OCI-LY3 (cell line): ENCODE measurements at regions not wholly inside any gene's neighbourhood (a gene's known extent, or its start where the extent isn't known, plus 50 kb on each side); places are given as distances from the start of the nearest gene placed in this dataset.

Experiments used
- H2AFZ ChIP-seq: fragments of 200-600, 300-600 bp; shearing (Covaris generic); 2 replicates; pipeline ENCODE4 v1.6.0; 2014; ENCODE audit warnings: antibody characterized with exemption, low read depth, low read length
- H3K27ac ChIP-seq: fragments of 200-600, 300-600 bp; sonication (generic); 2 replicates; pipeline ENCODE4 v1.5.1; 2014; ENCODE audit warnings: mild to moderate bottlenecking, low read length, moderate library complexity, mixed read lengths
- H3K27me3 ChIP-seq: fragments of 200-600, 300-600 bp; sonication (generic); 2 replicates; pipeline ENCODE4 v1.6.1; 2014; ENCODE audit warnings: low read depth, low read length, mixed read lengths
- H3K36me3 ChIP-seq: fragments of 200-600, 300-600 bp; sonication (generic); replicated peaks from 2 replicates; pipeline ENCODE3; 2014; ENCODE audit warnings: low read depth, low read length, mixed read lengths
- H3K4me1 ChIP-seq: fragments of 300-600, 200-600 bp; sonication (generic); 2 replicates; pipeline ENCODE4 v1.6.1; 2014; ENCODE audit warnings: low read length, mixed read lengths
- H3K4me2 ChIP-seq: fragments of 200-600, 300-600 bp; sonication (generic); 2 replicates; pipeline ENCODE4 v1.6.1; 2014; ENCODE audit warnings: low read length, mixed read lengths
- H3K4me3 ChIP-seq: fragments of 300-600, 200-600 bp; sonication (generic); 2 replicates; pipeline ENCODE4 v1.5.1; 2014; ENCODE audit warnings: antibody characterized with exemption, mild to moderate bottlenecking, low read length, moderate library complexity
- H3K79me2 ChIP-seq: fragments of 300-600, 200-600 bp; shearing (Covaris generic); 2 replicates; pipeline ENCODE4 v1.6.1; 2014; ENCODE audit warnings: mild to moderate bottlenecking, low read length, mixed read lengths
- H3K9ac ChIP-seq: fragments of 300-600, 200-600 bp; shearing (Covaris generic); 2 replicates; pipeline ENCODE4 v1.6.0; 2014; ENCODE audit warnings: mild to moderate bottlenecking, low read length, moderate library complexity
- H3K9me3 ChIP-seq: fragments of 200-600, 300-600 bp; shearing (Covaris generic); 2 replicates; pipeline ENCODE4 v1.6.1; 2014; ENCODE audit warnings: low read length, mixed read lengths; ENCODE audit not compliant: insufficient read depth
- H4K20me1 ChIP-seq: fragments of 200-600, 300-600 bp; sonication (generic); 2 replicates; pipeline ENCODE4 v1.6.1; 2016; ENCODE audit warnings: low read length, mixed read lengths; ENCODE audit not compliant: insufficient read depth
- EZH2phosphoT487 ChIP-seq: fragments of 200-600 bp; shearing (Covaris generic); IDR thresholded peaks from 2 replicates; pipeline ENCODE4 v1.6.1; 2018; ENCODE audit warnings: antibody characterized with exemption, mixed run types, low read depth
- TF ChIP-seq, protein P1 (sequence below): fragments of 200-600, 300-600 bp; sonication (generic); IDR thresholded peaks from 2 replicates; pipeline ENCODE4 v1.5.1; 2014; ENCODE audit warnings: antibody characterized with exemption, low read length, low read depth

DNA sequence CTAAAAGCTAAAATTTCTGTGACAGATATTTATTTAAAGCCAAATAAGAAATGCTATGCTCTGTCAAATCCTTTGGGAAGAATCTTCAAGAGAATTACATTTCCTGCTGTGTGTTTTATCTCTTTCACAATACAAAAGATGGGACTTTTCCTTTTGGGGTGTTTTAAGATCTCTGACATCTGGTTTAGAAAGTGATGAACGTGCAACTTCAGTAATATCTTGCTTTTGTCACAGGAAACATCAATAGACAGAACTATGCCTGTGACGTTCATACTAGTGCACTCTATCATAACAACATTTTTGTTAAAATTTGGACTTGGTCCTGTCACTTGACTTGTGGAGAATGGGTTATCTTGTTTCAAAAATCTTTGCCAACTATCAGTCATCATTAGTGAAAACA, 195.7 kb upstream of the KCNMB2 start:
- H3K27me3 ChIP-seq: no peaks in the 10 kb centered on the region
- H3K4me2 ChIP-seq: no peak overlapping the region
- no peak overlapping the region for H2AFZ ChIP-seq
- no peaks in the 10 kb centered on the region for H3K4me1 ChIP-seq
- H3K9ac ChIP-seq: no peak overlapping the region
- H3K27ac ChIP-seq: no peak overlapping the region
- H4K20me1 ChIP-seq: no peaks in the 10 kb centered on the region
- no peaks in the 10 kb centered on the region for H3K9me3 ChIP-seq
- TF ChIP-seq, protein P1, sequence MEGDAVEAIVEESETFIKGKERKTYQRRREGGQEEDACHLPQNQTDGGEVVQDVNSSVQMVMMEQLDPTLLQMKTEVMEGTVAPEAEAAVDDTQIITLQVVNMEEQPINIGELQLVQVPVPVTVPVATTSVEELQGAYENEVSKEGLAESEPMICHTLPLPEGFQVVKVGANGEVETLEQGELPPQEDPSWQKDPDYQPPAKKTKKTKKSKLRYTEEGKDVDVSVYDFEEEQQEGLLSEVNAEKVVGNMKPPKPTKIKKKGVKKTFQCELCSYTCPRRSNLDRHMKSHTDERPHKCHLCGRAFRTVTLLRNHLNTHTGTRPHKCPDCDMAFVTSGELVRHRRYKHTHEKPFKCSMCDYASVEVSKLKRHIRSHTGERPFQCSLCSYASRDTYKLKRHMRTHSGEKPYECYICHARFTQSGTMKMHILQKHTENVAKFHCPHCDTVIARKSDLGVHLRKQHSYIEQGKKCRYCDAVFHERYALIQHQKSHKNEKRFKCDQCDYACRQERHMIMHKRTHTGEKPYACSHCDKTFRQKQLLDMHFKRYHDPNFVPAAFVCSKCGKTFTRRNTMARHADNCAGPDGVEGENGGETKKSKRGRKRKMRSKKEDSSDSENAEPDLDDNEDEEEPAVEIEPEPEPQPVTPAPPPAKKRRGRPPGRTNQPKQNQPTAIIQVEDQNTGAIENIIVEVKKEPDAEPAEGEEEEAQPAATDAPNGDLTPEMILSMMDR: no peak
- no peaks in the 10 kb centered on the region for H3K79me2 ChIP-seq
- no peak overlapping the region for H3K4me3 ChIP-seq
- no peaks in the 10 kb centered on the region for H3K36me3 ChIP-seq

DNA sequence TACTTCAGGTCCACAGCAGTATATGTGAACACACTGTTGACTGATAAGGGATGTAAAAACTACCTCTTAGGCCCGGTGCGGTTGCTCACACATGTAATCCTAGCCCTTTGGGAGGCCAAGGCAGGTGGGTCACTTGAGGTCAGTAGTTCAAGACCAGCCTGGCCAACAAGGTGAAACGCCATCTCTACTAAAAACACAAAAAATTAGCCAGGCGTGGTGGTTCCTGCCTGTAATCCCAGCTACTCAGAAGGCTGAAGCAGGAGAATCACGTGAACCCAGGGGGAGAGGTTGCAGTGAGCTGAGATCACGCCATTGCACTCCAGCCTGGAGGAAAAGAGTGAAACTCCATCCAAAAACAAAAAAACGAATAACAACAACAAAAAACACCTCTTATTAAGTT, 194.6 kb upstream of the KCNMB2 start:
- Histone ChIP-seq H3K27ac (no peak overlapping the region), H3K27me3 (no peaks in the 10 kb centered on the region), H3K4me2 (no peak overlapping the region), H3K9ac (no peak overlapping the region), H4K20me1 (no peaks in the 10 kb centered on the region), H3K4me1 (no peaks in the 10 kb centered on the region), H3K79me2 (no peaks in the 10 kb centered on the region), H3K9me3 (no peaks in the 10 kb centered on the region), H2AFZ (no peak overlapping the region), H3K36me3 (no peaks in the 10 kb centered on the region), H3K4me3 (no peak overlapping the region)
- TF ChIP-seq EZH2phosphoT487: no peak
- TF ChIP-seq, protein P1: no peak

DNA sequence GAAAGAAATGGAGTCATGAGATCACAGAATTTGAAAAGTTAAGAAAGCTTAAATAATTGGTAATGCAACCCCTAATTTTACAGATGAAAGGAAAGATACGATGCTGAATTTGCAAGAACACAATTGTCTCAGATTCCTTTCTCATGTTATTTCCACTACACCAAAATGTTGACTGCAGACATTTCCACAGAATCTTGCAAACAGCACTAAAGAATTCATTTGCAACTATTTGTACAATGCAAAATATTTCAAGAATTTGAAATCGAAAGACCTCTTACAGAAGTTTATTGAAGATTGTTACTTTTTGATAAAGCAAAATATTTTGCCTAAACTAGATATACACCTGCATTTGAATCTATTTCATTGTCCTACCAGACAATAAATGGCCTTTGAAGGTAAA, 194.1 kb upstream of the KCNMB2 start:
- no peaks in the 10 kb centered on the region for H3K79me2 ChIP-seq
- no peak overlapping the region for H3K4me2 ChIP-seq
- H3K27me3 ChIP-seq: no peaks in the 10 kb centered on the region
- H3K36me3 ChIP-seq: no peaks in the 10 kb centered on the region
- no peaks in the 10 kb centered on the region for H3K9me3 ChIP-seq
- no peak overlapping the region for H3K27ac ChIP-seq
- no peaks in the 10 kb centered on the region for H3K4me1 ChIP-seq
- TF ChIP-seq, protein P1: no peak
- no peak for TF ChIP-seq EZH2phosphoT487
- H3K4me3 ChIP-seq: no peak overlapping the region
- no peak overlapping the region for H2AFZ ChIP-seq
- no peaks in the 10 kb centered on the region for H4K20me1 ChIP-seq
- H3K9ac ChIP-seq: no peak overlapping the region

DNA sequence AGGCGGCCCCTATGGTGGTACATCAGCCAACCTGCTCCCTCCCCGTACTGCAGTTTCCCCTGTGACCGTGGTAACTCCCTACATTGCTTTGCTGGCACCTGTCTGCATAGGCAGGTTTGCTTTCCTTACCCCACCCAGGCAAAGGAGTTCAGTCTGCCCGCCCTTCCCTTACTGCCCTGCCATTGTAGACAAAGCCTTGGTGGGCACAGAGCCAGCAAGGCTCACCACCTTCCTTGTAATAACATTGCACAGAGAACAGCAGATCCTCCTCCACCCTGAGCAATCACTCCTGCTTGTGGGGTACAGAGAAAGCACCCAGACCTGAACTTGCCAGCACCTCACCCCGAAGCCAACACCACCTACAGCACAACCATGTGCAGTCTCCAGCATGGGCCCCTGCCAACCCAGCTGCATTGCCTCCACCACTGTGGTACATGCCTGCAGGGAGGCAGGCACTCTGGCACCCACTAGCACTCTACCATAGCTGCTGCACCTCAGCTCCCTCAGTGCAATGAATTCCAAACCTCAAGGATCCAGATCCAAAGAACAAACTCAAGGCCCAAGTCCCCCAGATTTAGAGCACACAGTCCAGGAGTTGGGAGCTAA, 192.7 kb upstream of the KCNMB2 start:
- Histone ChIP-seq H3K4me2 (no peak overlapping the region), H2AFZ (no peak overlapping the region), H3K9ac (no peak overlapping the region), H3K4me3 (no peak overlapping the region), H3K36me3 (no peaks in the 10 kb centered on the region), H3K27ac (no peak overlapping the region), H3K9me3 (no peaks in the 10 kb centered on the region), H3K4me1 (no peaks in the 10 kb centered on the region), H3K79me2 (no peaks in the 10 kb centered on the region), H3K27me3 (no peaks in the 10 kb centered on the region), H4K20me1 (no peaks in the 10 kb centered on the region)
- TF ChIP-seq EZH2phosphoT487: no peak
- TF ChIP-seq, protein P1: no peak
